HG03432 (cell line): ENCODE measurements at regions not wholly inside any gene's neighbourhood (a gene's known extent, or its start where the extent isn't known, plus 50 kb on each side); places are given as distances from the start of the nearest gene placed in this dataset.

Source experiments
- ATAC-seq: cut with Tn5 transposase; IDR thresholded peaks from one replicate; pipeline ENCODE4 v1.9.1; 2021; ENCODE audit warnings: mild to moderate bottlenecking, moderate library complexity; ENCODE audit not compliant: unreplicated experiment

- ATAC-seq, result no peak
Measured at GRCh38 chr13:105821337-105821736, 714.1 kb downstream of the EFNB2 start.

- no peak for ATAC-seq
Measured at GRCh38 chr13:105820415-105820814, 715.0 kb downstream of the EFNB2 start.

DNA sequence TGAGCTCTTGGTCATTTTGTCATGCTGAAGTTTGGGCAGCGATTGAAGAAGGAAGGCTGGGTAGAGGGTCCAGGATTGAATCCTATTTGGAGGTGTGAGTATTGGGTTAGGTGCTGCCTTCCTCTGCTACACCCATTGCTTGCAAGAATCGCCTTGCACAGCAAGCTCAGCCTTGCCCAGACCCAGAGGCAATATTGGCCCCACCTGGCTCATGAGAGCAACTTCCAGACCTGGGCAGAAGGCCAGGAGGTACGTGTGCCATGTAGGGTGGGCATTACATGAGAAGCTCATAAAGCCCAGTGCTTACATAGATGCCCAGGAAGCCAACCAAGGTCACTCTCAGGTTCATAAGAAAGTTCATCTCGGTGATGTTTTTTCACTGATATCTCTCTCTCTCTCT is 718.0 kb downstream of the EFNB2 start:
- no peak for ATAC-seq

GRCh38 chr13:105816994-105817393 is 718.5 kb downstream of the EFNB2 start:
- no peak for ATAC-seq

GRCh38 chr13:105814902-105815250 is 720.6 kb downstream of the EFNB2 start:
- ATAC-seq, result no peak

DNA sequence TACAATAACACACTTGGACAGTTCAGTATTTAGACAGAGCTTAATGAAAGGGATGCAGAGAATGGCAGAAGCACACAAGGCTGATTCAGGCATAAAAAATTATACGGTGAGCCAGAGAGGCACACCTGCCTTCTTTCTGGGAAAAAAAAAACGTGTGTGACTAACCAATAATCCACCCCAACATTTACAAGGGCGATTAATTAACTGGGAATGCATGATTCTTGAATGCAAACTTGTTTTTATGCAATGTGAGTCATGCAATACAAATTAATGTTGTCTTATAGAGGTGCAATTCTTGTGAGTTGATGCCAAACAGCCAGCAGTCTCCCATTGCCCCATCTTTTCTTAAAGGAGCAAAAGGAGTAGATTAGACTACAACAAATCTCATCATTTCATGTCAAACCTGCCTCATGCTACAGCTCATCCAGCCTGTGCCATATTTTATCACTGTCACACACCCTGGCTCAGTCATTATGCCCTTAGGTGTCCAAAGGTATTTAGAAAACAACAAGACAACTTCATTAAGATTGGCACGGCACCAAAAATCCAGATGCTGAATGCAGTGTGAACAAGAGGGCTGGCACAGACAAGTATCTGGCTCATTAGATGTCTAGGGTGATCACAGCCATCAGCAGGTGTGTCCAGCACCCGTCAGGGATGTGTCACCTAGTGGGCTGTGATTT is 721.1 kb downstream of the EFNB2 start:
- no peak for ATAC-seq

DNA sequence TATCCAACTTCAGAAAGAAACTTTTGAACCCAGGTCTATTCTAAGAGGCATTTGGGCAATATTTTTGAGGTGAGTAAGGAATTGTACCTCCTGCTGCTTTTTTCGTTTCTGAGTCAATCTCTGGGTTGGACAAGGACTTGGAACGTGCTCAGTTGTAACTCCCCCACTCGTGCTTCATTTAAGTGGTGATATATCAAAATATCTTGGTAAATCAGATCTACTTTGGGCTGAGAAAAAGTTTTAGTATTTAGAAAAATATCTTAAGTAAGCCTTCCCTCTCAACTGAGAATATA is 728.9 kb downstream of the EFNB2 start:
- no peak for ATAC-seq

DNA sequence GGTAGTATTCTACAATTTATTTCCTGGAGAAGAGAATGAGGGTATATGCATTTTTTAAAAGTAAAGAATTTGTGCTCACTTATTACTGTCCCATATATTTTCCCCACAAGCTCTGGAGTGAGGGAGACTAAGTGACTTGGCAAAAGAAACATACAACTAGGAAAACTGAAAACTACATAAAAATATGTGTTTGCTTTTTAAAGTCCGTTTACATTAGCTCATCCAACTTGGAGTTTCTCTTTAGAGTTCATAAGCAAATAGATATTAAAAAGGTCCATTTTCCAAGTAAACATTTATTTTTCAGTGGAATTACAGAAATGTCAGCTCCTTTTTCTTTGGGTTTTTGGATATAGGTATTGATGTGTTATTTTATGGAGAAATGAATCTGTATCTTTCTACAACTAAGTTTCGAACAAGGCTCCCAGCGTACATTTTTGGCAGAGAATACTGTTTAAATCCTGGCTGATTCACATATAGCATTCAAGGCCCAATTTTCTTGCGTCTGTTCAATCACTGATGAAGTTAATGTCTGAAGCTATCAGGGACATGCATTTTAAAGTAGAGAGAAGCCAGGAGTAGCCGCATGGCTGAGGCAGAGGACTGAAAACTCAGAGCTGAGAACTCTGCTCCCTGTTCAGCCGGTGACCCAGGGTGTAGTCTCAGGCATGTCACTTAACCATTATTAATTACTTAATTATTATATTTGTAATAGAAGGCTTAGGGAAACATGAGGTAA is 729.4 kb downstream of the EFNB2 start:
- no peak for ATAC-seq

- no peak for ATAC-seq
Measured at GRCh38 chr13:105804561-105805190, 730.8 kb downstream of the EFNB2 start.

GRCh38 chr13:105799155-105799554 is 736.3 kb downstream of the EFNB2 start:
- ATAC-seq, result no peak

- no peak for ATAC-seq
Measured at GRCh38 chr13:105798541-105798940, 736.9 kb downstream of the EFNB2 start.

DNA sequence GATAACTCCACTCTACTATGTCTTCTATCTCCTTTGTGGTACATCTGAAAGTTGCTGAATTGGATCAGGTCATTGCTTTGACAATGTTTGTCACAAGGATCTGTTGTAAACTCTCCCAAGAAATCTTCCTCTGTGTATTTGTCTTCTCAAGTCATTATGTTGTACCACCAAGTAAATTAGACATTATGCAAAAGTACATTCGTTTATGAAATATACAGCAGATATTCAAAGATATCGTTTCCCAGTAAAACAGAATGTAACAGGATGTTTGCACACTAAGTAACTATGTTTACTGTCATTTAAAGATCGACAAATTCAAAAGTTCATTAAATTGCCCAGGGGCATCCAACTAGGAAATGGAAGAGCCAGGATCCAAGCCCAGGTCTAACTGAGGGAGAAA is 739.4 kb downstream of the EFNB2 start:
- no peak for ATAC-seq

- no peak for ATAC-seq
Measured at GRCh38 chr13:105790923-105791322, 744.5 kb downstream of the EFNB2 start.

- ATAC-seq, result no peak
Measured at GRCh38 chr13:105788530-105788929, 746.9 kb downstream of the EFNB2 start.

GRCh38 chr13:105787632-105788031 is 747.8 kb downstream of the EFNB2 start:
- ATAC-seq, result no peak

DNA sequence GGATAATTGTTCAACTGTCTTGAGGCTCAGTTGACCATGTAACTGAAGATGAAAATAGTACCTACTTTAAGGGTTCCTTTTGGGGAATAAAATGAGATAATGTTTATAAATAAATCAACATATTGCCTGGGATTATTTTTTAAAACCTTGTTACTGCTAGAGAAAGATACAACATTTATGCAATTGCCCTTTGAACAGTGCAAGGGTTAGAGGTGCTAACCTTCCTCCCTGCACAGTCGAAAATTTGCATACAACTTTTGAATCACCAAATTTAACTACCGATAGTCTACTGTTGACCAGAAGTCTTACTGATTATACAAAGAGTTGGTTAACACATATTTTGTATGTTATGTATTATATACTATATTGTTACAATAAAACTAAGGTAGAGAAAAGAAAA is 750.0 kb downstream of the EFNB2 start:
- ATAC-seq, result no peak

GRCh38 chr13:105783261-105783660 is 752.2 kb downstream of the EFNB2 start:
- ATAC-seq, result no peak

GRCh38 chr13:105778196-105778595 is 757.3 kb downstream of the EFNB2 start:
- ATAC-seq, result no peak

DNA sequence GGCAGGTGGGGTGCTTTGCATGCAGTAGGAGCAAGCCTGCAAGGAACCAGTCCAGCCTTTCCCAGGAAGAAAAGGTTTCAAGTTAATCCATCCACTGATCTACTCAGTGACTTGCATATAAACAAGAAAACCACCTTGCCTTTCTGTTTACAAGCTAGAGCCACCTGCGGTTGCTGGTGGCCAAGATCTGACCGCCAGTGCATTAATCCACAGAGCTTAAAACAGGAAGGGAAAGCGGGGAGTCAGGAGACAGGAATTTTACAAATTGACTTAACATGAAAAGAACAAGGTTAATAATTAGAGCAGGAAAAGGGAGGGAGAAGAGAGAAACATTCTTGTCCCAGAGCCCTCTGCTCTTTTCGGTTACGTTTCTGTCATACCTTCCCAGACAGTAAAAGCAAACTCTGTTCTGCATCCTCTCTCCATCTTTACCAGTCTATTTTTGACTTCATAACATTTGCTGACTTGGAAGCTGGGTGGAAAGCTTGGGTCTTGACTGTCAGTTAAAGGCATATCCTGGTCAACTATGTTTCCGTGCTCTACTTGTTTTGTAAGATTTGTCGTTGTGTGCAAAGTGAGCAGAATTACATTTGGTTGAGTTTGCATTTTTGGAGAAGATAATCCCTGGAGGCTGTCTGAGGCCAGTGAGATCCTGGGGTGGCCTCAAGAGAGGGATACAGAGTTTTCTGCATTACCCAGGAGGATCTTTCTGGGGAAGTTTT is 760.6 kb downstream of the EFNB2 start:
- no peak for ATAC-seq

DNA sequence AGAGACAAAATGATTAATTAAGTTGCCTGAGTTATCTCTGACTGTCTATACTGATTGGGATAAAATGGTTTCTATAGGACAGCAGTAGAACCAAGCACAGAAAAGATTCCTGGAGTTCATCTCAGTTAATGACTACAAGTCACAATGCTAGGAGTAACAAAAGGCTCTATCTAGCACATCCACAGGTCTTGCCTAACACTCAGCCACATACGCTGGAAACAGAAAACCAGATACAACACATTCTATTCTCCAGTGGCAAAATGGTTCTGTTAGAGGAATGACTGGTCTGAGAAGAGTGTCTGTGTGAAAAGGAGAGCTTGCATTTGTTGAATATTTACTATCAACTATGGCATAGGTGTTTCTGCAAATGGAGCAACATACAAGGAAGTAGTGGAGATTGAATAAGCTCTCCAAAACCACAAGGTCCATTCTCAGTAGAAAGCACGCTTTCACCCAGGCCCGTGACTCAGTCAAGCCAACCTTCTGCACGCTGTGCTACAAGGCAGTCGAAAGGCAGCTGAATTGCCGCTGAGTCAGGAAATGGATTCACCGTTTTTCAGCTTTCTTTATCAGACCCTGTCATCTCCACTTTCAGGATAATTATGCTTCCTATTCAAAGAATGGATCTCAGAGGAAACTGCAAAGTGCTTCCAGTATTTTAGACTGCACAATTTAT is 761.5 kb downstream of the EFNB2 start:
- ATAC-seq, result peak; percentile 81

DNA sequence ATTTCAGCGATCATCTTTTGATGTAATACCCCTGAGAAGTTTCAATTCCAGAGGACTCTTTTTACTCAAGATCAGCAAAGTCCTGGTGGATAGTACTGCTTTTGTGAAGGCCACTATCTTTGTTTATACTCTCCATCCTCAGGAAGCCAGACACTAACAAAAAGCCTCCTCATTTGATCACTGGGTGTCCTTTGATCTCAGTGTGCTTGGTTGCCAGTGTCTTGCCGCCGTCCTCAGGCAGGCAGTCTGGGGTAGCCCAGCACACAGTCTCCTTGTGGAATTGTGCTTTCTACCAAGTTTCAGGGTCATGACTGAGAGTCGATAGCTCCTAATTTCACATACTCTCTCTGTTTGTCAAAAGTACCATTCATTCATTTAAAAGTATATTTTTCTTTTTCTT is 762.2 kb downstream of the EFNB2 start:
- ATAC-seq, result no peak
